Activated CD4-positive, CD25-positive, alpha-beta regulatory T cell (primary cell): ENCODE measurements at regions not wholly inside any gene's neighbourhood (a gene's known extent, or its start where the extent isn't known, plus 50 kb on each side); places are given as distances from the start of the nearest gene placed in this dataset.

Experiments
- DNase-seq, 4 experiments: peaks; one replicate each; lab custom pipeline; 2025; lab: John Stamatoyannopoulos, UW

DNA sequence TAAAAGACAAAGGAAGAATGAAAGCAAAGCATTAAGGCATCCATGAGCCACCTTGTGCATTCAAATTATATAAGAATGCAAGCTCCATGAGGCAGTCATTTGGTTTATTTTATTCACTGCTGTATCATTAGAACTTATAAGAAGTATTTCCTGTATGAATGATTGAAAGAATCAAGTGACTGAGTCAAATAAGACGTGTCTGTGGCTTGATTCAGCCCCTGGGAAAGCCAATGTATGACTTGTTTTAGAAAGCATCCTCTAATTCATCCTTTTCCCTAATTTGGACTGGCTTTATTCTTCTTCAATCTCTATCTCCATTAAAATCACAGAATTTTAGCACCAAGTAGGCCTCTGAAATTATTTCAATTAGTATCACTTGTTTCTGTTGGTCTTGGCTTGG lies 461.1 kb downstream of the LPIN1 start:
- no peak for DNase-seq

DNA sequence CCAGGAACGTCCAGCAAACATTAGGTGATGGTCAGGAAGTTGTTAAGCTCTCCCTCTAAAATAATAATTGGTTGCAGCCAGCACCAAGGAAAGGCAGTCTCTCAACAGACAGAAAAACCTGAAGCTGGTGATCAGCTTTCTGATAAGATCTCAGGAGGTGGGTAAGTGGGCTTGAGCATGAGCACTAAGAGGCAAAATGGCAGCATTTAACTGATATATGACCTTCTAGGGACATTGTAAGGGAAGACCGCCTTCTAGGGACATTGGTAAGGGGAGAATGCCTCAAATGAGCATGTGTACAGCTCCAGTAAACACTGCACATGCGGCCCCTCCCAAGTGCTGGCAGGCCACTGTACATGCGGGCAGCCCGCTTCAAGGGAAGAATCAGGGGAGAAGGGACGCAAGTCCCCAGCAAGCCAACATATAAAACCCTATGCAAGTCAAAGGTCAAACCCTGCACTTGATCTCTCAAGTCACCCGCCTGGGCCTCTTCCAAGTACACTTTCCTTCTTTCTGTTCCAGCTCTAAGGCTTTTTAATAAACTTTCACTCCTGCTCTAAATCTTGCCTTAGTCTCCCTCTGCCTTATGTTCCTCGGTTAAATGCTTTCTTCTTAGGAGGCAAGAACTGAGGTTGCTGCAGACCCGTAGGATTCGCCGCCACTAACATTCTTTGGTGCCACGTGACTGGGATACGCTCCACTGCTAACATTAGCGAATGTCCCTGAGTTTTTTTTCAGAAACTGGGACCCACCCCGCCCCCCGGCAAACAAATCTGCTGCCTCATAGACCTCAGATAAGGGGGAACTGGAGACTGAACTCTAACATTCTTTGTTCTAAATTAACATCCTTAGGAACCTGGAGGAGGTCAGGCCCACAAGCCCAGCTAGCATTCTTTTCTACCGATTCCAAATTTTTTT lies 463.8 kb downstream of the LPIN1 start:
- DNase-seq, result no peak

DNA sequence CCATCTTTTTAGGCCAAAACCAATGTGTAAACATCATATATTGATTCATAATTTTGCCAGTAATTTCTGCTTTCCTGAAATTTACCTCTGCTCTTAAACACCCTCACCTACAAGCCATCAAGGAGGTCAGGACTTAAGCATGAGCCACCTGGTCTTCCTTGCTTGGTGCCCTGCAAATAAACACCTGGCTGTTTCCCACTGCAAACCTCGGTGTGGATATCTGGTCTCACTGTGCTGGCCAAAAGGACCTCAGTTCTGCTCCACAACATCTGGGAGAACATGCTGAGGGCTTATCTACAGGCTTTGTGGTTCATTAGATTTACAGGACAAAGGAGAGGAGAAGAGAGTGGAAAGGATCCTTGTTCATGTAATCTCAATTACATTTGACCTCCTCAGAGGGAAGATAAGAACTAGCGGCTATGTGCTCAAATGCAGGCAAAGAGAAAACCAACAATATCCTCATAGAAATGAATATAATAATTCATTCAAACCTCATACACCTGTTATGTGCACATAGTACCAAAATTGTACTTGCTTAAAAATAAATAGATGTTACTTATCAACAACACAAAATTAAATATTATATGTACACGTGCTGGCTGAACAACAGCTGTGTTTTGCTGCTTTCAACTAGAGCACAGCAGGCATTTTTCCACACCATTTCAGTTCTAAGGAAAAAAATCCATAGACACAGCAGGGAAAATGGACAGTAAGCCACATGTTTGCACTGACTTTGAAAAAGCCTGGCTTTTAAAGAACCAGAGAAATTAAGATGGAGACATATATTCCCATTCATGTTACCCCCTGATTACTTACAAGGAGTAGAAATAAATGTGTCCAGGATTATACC lies 465.1 kb downstream of the LPIN1 start:
- DNase-seq, result no peak

DNA sequence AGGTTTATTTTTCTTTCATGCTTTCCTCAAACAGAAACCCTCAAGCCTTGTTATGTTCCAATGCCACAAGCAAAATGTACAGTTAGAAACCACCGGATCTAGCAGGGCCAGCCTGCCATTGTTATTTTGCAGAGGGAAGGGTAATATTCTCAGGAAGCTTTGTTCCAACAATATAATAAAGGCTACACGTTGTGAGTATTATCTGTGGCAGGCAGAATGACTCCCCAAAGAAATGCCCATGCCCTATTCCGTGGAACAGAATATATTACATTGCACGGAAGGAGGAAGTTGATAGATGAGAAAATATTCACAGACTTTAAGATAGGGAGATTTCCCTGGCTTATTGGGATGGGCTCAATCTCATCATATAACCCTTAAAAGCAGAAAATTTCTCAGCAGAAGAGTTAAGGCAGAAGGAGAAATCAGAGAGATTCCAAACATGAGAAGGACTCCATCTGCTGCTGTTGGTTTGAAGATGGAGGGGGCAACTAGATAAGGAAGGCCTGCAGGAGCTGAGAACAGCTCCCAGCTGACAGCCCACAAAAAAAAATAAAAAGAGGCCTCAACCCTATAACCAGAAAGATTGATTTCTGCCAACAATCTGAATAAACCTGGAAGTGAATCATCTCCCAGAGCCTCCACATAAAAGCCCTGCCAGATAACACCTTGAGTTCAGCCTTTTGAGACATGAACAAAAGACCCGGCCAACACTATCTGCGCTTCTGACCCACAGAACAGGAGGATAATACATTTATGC lies 466.6 kb downstream of the LPIN1 start:
- DNase-seq, result no peak

DNA sequence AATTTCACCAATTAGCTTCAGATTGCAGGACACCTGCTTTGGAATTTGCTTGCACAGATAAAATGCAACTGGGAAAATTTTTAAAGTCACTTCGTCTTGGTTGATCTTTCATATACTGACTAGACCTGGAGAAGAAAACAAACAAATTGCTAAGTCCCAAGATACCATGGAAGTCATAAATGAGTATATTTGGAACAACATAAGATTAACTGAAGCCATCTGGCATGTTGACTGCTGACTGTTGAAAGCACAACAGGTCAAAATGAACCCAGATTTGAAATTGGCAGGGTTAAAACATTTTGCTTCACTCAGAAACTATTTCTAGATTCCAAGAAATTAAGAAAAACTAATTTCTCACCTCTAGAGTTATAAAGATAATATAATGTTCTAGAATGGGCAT lies 470.7 kb downstream of the LPIN1 start:
- DNase-seq, result no peak

DNA sequence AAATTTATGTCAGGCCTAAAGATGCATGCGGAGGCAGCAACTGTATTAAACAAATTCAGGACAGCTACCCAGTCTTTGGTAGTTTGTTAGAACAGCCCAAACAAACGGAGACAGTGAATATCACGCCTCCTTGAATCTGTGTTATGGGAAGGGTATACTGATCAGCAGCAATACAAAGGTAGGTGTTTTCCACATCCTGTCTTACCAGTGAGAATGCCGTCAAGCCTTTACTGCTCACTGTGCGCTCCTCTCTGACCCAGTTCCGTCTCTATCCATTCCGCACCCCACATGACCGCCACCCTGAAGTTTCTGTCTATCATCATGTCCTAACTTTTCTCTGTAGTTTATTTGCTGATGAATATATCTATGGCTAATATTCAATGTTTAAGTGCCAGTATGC lies 473.3 kb downstream of the LPIN1 start:
- no peak for DNase-seq

DNA sequence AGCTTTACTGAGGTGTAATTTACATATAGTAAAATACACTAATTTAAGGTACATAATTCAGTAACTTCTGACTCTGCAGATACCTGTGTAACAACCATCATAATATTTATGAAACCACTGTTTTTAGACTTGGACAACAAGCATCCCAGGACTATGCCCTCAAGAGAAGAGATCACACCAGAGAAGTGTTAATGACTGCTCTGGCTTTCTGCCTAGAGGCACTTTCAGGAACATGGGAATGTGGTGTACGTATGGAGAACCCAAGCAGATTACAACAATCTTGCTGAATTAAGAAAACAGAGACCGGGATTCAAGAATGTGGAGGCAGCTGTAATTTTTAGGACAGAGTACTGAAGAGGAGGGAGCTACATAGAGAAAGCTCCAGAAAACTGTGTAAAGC lies 475.2 kb downstream of the LPIN1 start:
- DNase-seq, result no peak

DNA sequence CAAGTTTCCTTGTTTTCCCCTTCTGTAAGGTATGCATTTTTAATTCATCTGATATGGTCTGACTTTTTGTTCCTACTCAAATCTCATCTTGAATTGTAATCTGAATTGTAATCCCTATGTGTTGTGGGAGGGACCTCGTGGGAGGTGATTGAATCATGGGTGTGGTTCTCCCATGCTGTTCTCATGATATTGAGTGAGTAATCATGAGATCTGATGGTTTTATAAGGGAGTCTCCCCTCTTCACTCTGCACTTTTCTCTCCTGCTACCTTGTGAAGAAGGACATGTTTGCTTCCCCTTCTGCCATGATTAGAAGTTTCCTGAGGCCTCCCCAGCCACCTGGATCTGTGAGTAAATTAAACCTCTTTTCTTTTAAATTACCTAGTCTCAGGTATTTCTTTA lies 476.1 kb downstream of the LPIN1 start:
- no peak for DNase-seq

DNA sequence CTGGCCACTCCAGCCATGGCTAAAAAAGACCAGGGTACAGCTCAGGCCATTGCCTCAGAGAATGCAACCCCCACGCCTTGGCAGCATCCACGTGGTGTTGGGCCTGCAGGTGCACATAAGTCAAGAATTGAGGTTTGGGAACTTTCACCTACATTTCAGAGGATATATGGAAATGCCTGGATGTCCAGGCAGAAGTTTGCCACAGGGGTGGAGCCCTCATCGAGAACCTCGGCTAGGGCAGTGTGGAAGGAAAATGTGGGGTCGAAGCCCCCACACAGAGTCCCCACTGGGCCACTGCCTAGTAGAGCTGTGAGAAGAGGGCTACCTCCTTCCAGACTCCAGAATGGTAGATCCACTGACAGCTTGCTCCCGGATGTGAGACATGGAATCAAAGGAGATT lies 477.3 kb downstream of the LPIN1 start:
- DNase-seq, result no peak

DNA sequence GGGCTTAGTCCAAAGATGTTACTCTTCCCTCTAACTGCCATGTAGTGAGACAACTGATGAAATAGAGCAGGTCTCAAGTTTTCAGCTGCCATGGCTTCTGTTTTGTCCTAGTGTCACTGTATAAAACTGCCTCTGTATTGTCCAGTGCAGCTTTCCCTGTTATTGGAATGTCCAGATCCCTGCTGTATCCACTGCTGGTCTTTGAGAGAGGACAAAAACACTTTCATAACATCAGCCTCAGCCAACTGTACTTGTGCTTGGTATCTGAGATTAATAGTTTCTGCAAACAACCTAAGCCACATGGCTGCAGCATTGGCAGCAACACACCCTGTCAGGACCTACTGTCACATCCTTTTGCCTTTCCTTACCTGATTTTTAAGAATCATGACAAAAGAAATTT lies 480.2 kb downstream of the LPIN1 start:
- DNase-seq, result no peak

DNA sequence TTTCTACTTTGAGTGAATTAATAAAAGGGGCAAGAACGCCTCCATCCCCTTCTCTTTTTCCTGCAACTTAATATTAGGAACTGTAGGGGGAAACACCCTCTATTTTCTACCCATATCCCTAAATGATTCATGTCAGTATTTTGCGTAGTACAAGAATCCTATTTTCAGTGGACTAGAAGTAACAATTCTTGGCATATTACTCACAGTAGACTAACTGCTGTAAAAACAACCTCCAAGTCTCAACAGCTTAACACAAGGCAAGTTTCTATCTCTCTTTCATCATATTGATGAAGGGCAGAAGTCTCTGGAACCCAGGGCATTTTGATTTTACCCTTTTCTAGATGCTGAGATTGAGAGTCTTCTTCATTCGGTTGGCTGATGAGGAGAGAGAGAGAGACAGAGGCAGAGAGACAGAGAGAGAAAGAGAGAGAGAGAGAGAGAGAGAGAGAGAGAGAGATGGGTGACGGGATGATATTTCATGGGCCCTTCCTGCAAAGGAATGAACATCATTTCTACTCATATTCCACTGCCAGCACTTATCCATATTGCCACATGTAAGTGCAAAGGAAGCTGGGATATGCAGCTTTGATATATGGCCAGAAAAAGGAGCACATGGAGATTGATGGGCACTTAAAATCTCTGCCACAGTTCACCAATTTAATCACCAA lies 481.6 kb downstream of the LPIN1 start:
- DNase-seq, result no peak

DNA sequence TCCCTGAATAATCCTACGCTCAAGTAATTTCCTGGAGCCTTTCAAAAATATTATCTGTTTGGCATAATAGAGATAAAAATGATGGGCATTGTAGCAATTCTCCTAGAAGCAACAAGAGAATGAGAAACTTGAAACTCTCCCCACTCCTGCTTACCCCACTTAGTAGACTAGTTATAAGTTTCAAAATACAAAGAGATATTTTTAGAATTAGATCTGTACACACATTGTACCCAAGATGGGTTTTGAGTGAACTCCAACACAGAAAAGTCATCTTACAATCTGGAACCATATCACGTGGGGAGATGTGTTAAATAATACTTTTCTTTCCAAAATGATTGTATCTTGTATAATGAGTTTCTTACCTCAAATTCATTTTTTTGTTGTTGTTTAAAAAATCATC lies 484.9 kb downstream of the LPIN1 start:
- DNase-seq, result no peak

DNA sequence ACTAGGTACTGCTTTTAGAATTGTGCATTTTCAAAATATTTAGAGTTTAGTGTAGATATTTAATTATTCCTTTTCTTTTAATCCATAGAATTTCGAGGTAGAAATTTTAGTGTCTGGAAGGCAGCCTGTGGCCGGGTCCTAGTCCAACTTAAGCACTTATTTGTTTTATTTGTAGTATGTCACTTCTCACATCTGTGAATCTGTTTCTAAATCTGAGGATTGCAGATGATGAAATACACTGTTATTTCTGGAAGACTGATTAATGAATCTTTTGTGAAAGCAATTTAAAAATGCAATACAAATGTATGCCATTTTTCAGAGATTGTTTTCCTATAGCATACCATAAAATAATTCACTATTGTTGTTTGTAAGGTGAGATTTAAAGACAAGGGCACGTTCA lies 483.9 kb upstream of the TRIB2 start:
- no peak for DNase-seq

DNA sequence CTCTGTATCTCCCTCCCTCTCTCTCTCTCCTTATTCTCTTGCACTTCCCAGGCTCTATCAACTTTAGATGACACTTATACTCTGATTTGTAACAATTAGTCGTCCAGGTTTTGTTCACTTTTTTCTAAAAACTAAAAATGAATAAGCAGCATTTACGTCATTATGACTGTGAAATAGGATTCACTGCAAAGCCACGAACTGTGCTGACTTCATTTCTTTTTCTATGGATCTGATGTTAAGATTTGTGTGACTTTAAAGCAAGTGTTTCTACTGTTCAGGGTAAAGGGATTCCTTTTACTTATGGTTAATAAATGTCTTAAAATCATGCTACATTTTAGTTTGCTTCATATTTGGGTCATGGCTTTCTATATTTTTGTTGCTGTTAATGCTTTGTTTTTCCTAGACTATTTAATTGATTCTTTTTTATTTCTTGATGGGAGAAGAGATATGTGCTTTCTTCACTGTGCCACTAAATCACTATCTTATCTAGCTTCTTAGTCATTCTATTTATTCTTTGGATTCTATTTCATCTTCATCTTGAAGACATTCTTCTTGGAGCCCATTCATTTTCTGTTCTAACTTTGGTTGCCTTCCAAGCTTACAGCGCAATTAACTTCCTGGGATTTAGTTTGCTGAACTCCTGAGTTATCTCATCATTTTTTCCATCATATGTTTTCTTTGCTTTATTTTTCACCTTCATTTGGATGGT lies 480.4 kb upstream of the TRIB2 start:
- DNase-seq, result no peak

DNA sequence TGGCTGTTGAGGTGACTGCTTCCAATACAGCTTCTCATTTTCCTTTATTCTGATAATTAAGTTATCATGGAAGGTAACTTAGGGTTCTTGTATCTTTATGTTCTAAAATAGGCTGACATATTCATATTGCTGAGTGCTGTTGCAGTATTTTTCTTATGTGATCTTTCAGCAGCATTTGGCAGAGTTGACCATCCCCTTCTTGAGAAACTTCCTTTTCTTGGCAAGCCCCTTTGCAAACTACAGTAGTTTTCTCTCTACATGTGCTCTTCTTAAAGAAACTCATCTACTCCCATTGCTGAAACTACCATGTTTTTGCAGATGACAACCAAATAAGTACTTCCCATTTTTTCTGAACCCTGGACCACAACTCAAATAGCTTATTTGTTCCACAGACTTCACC lies 476.5 kb upstream of the TRIB2 start:
- no peak for DNase-seq

DNA sequence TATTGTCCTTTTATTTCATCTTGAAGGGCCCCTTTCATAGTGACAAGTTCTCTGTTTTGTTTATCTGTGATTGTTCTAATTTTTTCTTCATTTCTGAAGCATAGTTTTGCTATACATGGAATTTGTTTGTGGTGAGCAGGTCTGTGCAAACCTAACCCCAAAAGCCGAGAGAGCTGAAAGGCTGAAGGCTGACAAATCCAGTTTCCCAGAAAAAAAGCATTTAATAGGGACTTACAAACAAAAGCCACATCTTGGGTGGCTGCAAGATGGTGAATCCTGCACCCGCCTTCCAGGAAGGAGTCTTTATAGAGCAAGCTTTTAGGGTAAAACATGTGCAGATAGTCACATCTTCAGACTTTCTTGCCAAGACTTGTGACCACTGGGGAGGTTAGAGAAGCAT lies 473.4 kb upstream of the TRIB2 start:
- no peak for DNase-seq

DNA sequence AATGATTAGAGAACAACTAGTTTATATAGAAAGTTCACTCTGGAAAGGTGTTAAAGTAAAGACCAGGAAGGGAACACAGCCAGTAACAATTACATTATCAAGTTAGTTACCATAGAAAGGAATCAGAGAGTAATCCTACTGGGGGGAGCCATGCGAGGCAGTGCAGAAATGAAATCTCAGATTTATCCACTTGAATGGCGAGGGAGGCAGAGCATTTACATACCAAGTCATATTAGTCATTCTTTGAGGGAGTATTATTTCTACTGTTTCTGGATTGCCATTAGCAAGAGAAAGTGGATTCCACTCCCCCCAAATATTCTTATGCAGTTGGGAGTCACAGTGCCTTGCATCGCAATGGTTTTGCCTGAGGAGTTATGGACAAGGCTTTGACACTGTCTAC lies 472.7 kb upstream of the TRIB2 start:
- DNase-seq, result no peak

DNA sequence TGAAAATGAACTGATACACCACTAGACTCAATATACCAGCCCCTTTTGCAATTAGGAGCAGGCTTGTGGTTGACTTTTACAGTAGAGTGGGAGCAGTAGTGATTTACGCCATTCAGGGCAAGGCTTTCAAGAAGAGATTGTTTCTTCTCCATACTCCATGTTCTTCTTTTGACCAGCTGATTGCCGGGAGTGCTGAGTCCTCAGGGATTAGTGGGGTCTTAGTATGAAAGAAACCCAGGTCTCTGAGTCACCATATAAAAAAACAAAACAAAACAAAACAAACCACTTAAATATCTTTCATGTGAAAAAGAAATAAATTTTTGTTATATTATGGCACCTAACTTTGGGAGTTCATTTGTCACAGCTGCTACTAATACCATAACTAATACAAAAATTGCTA lies 465.6 kb upstream of the TRIB2 start:
- DNase-seq, result no peak

DNA sequence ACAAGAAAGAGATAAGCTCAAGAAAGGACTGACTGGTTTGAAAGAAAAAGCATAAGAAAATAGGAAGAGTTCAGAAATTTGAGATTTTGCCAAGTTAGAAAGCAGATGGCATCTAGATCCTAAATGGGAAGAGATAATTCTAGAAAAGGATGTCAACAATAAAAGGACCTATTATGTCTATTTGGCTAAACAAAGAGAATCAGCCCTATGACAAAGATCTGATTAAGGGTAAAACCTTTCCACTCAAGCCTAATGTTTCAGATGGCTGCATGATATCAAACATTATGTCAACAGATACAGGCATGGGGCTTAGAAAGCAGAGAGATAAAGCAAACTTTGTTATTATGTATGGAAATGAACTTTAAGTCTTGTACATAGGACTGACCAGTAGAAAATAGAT lies 465.0 kb upstream of the TRIB2 start:
- no peak for DNase-seq

DNA sequence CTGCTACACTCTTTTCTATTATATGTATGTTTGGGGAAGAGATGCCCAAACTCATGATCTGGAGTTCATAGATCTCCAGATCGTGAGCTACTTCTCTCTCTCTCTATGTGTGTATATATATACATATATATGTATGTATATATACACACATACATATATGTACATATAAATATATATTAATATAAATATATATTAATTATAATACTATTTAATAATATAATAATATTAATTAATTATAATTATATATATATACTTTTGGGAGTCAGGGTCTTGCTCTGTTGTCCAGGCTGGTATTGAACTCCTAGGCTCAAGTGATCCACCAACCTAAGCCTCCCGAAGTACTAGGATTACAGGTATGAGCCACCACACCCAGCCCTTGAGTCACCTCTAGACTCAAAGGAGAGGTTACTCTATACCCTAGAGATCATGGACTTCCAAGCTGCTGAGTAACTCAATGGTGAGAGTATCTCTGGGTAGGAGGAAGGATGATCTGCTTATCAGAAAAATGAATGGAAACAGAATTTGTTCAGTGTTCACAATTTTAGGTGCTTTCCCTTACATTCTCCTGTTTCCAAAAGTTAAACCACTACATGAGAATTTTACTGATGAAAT lies 463.5 kb upstream of the TRIB2 start:
- no peak for DNase-seq

DNA sequence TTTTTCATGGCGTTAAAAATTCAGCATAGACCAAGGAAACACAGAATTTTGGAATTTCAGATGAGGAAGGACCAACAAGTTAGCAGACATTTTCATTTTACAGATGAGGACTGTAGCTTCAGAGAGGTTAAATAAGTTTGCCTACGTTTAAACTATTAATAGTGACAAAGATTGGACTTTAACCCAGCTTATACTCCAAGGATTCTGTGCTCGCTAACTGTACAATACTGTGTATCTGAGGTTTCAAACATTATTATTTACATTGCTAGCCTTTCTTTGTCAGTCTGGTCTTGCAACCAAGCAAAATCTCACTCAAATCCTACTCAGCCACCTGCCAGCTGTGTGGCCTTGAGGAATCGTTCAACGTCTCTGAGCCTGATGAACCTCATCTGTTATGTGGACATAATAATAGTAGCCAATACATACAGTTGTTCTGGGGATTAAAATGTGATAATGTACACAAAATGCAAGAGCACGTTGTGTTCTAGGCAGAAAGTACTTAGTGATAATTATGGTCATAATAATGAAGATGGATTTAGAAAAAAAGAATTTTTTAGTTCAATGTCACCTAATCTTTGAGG lies 462.4 kb upstream of the TRIB2 start:
- no peak for DNase-seq
